ENCODE measurements at regions not wholly inside any gene's neighbourhood (a gene's known extent, or its start where the extent isn't known, plus 50 kb on each side); places are given as distances from the start of the nearest gene placed in this dataset.

GRCh38 chr5:86671536-86671935 lies 53.8 kb downstream of the COX7C start:
- H3K27me3 ChIP-seq (ENCODE audit: insufficient read depth, low read depth, severe bottlenecking): no peaks in the 10 kb centered on the region
- no peak for DNase-seq
- H3K36me3 ChIP-seq: no peaks in the 10 kb centered on the region
- H3K4me3 ChIP-seq (ENCODE audit: low read depth, low read length): no peak overlapping the region
- no peak overlapping the region for H3K27ac ChIP-seq
- H3K9me3 ChIP-seq (ENCODE audit: severe bottlenecking): no peaks in the 10 kb centered on the region
- TF ChIP-seq CTCF (IDR thresholded peaks at IDR 0.05; ENCODE audit: low read depth, low read length): no peak

- no peaks in the 10 kb centered on the region for H3K27me3 ChIP-seq (ENCODE audit: insufficient read depth, low read depth, severe bottlenecking)
- no peaks in the 10 kb centered on the region for H3K9me3 ChIP-seq (ENCODE audit: severe bottlenecking)
- no peak overlapping the region for H3K4me3 ChIP-seq (ENCODE audit: low read depth, low read length)
- no peaks in the 10 kb centered on the region for H3K36me3 ChIP-seq
- no peak for DNase-seq
- H3K27ac ChIP-seq: no peak overlapping the region
- no peak for TF ChIP-seq CTCF (IDR thresholded peaks at IDR 0.05; ENCODE audit: low read depth, low read length)
These were observed 56.3 kb downstream of the COX7C start for GRCh38 chr5:86674069-86674468.

- peak; percentile 80 for DNase-seq
- Histone ChIP-seq H3K27ac (peak overlapping the region; percentile 56), H3K9me3 (ENCODE audit: severe bottlenecking) (no peaks in the 10 kb centered on the region), H3K4me3 (ENCODE audit: low read depth, low read length) (no peak overlapping the region), H3K36me3 (no peaks in the 10 kb centered on the region), H3K27me3 (ENCODE audit: insufficient read depth, low read depth, severe bottlenecking) (no peaks in the 10 kb centered on the region)
- TF ChIP-seq CTCF (IDR thresholded peaks at IDR 0.05; ENCODE audit: low read depth, low read length): no peak
These were observed 57.6 kb downstream of the COX7C start for GRCh38 chr5:86675311-86675710.

GRCh38 chr5:86679529-86679928 lies 61.8 kb downstream of the COX7C start:
- Histone ChIP-seq H3K36me3 (no peaks in the 10 kb centered on the region), H3K9me3 (ENCODE audit: severe bottlenecking) (no peaks in the 10 kb centered on the region), H3K27ac (no peak overlapping the region), H3K4me3 (ENCODE audit: low read depth, low read length) (no peak overlapping the region), H3K27me3 (ENCODE audit: insufficient read depth, low read depth, severe bottlenecking) (no peaks in the 10 kb centered on the region)
- peak; percentile 32 for DNase-seq
- TF ChIP-seq CTCF (IDR thresholded peaks at IDR 0.05; ENCODE audit: low read depth, low read length): peak; percentile 33; the same call in 1 of the 2 replicates

GRCh38 chr5:86679949-86680348 lies 62.2 kb downstream of the COX7C start:
- Histone ChIP-seq H3K36me3 (no peaks in the 10 kb centered on the region), H3K27ac (no peak overlapping the region), H3K9me3 (ENCODE audit: severe bottlenecking) (no peaks in the 10 kb centered on the region), H3K27me3 (ENCODE audit: insufficient read depth, low read depth, severe bottlenecking) (no peaks in the 10 kb centered on the region), H3K4me3 (ENCODE audit: low read depth, low read length) (no peak overlapping the region)
- no peak for TF ChIP-seq CTCF (IDR thresholded peaks at IDR 0.05; ENCODE audit: low read depth, low read length)
- DNase-seq: no peak

GRCh38 chr5:86684222-86684621 lies 66.5 kb downstream of the COX7C start:
- Histone ChIP-seq H3K27me3 (ENCODE audit: insufficient read depth, low read depth, severe bottlenecking) (no peaks in the 10 kb centered on the region), H3K4me3 (ENCODE audit: low read depth, low read length) (no peak overlapping the region), H3K9me3 (ENCODE audit: severe bottlenecking) (no peaks in the 10 kb centered on the region), H3K27ac (no peak overlapping the region), H3K36me3 (no peaks in the 10 kb centered on the region)
- no peak for TF ChIP-seq CTCF (IDR thresholded peaks at IDR 0.05; ENCODE audit: low read depth, low read length)
- no peak for DNase-seq

Measured in WERI-Rb-1 (cell line).